ENCODE measurements at regions not wholly inside any gene's neighbourhood (a gene's known extent, or its start where the extent isn't known, plus 50 kb on each side); places are given as distances from the start of the nearest gene placed in this dataset.

- Histone ChIP-seq H3K4me1 (ENCODE audit: insufficient read depth, low read length, severe bottlenecking) (no peaks in the 10 kb centered on the region), H3K79me2 (ENCODE audit: insufficient read depth, low read length) (no peaks in the 10 kb centered on the region)
- TF ChIP-seq, protein P1, sequence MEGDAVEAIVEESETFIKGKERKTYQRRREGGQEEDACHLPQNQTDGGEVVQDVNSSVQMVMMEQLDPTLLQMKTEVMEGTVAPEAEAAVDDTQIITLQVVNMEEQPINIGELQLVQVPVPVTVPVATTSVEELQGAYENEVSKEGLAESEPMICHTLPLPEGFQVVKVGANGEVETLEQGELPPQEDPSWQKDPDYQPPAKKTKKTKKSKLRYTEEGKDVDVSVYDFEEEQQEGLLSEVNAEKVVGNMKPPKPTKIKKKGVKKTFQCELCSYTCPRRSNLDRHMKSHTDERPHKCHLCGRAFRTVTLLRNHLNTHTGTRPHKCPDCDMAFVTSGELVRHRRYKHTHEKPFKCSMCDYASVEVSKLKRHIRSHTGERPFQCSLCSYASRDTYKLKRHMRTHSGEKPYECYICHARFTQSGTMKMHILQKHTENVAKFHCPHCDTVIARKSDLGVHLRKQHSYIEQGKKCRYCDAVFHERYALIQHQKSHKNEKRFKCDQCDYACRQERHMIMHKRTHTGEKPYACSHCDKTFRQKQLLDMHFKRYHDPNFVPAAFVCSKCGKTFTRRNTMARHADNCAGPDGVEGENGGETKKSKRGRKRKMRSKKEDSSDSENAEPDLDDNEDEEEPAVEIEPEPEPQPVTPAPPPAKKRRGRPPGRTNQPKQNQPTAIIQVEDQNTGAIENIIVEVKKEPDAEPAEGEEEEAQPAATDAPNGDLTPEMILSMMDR (IDR thresholded peaks at IDR 0.05; ENCODE audit: low read length) = no peak
- no peak for TF ChIP-seq EZH2 (IDR thresholded peaks at IDR 0.05; ENCODE audit: borderline replicate concordance, low read length)
Observed at GRCh38 chr5:110842948-110843347, 104.1 kb downstream of the SLC25A46 start.

DNA sequence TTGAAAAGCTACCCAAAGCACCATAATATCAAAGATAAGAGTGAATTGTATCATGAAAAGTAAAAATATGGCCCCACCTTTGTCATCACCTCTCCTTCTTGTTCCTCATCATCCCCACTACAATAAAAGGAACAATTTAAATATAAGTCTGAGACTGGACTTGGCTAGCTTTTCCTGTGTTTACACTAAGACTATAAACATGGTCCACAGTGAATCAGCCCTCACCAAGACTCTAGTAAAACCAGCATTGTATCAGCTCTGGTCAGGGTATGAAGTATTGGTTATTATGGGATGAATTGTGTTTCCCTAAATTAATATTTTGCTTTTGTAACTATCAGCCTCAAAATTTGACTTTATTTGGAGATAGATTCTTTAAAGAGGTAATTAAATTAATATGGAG is 105.4 kb downstream of the SLC25A46 start:
- TF ChIP-seq EZH2 (IDR thresholded peaks at IDR 0.05; ENCODE audit: borderline replicate concordance, low read length) = no peak
- TF ChIP-seq, protein P1 (IDR thresholded peaks at IDR 0.05; ENCODE audit: low read length) = no peak
- no peak overlapping the region for H3K4me2 ChIP-seq (ENCODE audit: low read length)

More at GRCh38 chr5:110842948-110843347, 104.1 kb downstream of the SLC25A46 start:
- Histone ChIP-seq H3F3A (ENCODE audit: insufficient read depth, low read length) (no peaks in the 10 kb centered on the region), H3K27ac (ENCODE audit: low read depth, low read length, poor library complexity, severe bottlenecking) (no peak overlapping the region), H3K9me3 (ENCODE audit: low read length) (no peaks in the 10 kb centered on the region), H3K9ac (ENCODE audit: low read length) (no peak overlapping the region), H3K9me2 (ENCODE audit: low read depth, low read length) (no peaks in the 10 kb centered on the region), H4K20me1 (ENCODE audit: insufficient read depth, low read length) (no peaks in the 10 kb centered on the region), H2AFZ (ENCODE audit: low read length) (no peak overlapping the region), H3K4me2 (ENCODE audit: low read length) (no peak overlapping the region), H3K36me3 (ENCODE audit: insufficient read depth, low read length) (no peaks in the 10 kb centered on the region), H3K27me3 (ENCODE audit: insufficient read depth, low read length) (no peaks in the 10 kb centered on the region), H3K4me3 (ENCODE audit: low read depth, low read length, poor library complexity, severe bottlenecking) (no peak overlapping the region)

DNA sequence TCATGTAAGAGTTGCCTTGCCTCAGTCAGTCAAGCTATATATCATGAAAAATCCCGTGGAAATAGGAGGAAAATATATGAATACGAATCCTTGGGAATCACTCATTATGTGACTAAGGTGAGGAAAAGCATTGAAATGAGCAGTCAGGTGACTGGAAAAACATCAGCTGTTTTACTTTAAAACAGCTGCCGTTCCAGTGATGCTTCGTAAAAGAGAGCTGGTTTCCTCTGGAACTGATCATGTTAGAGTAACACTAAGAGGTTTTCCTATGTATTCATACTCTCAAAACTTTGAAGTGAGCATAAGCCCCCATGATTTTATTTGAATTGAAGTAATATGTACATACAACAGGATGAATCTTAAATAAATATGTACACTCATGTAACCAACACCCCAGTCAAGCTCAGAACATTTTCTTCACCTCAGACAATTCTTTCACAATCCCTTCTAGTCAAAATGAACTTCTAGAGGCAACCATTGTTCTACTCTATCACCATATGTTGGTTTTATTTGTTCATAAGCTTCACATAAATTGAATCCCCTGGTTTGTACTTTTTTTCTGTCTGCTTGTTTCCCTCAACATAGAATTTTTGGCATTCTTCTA is 107.7 kb downstream of the SLC25A46 start:
- Histone ChIP-seq H4K20me1 (ENCODE audit: insufficient read depth, low read length) (no peaks in the 10 kb centered on the region), H2AFZ (ENCODE audit: low read length) (no peak overlapping the region), H3K9ac (ENCODE audit: low read length) (no peak overlapping the region), H3K36me3 (ENCODE audit: insufficient read depth, low read length) (no peaks in the 10 kb centered on the region), H3K9me3 (ENCODE audit: low read length) (peaks cover 3% of the 10 kb centered on the region; the same call in 1 of the 2 replicates), H3K4me2 (ENCODE audit: low read length) (no peak overlapping the region), H3K4me1 (ENCODE audit: insufficient read depth, low read length, severe bottlenecking) (no peaks in the 10 kb centered on the region), H3F3A (ENCODE audit: insufficient read depth, low read length) (no peaks in the 10 kb centered on the region), H3K79me2 (ENCODE audit: insufficient read depth, low read length) (no peaks in the 10 kb centered on the region), H3K27me3 (ENCODE audit: insufficient read depth, low read length) (no peaks in the 10 kb centered on the region), H3K4me3 (ENCODE audit: low read depth, low read length, poor library complexity, severe bottlenecking) (no peak overlapping the region), H3K27ac (ENCODE audit: low read depth, low read length, poor library complexity, severe bottlenecking) (no peak overlapping the region), H3K9me2 (ENCODE audit: low read depth, low read length) (no peaks in the 10 kb centered on the region)
- TF ChIP-seq, protein P1 (IDR thresholded peaks at IDR 0.05; ENCODE audit: low read length) = no peak
- no peak for TF ChIP-seq EZH2 (IDR thresholded peaks at IDR 0.05; ENCODE audit: borderline replicate concordance, low read length)

More for the DNA sequence above, 105.4 kb downstream of the SLC25A46 start:
- Histone ChIP-seq H3K9ac (ENCODE audit: low read length) (no peak overlapping the region), H3K36me3 (ENCODE audit: insufficient read depth, low read length) (no peaks in the 10 kb centered on the region), H4K20me1 (ENCODE audit: insufficient read depth, low read length) (no peaks in the 10 kb centered on the region), H3K79me2 (ENCODE audit: insufficient read depth, low read length) (no peaks in the 10 kb centered on the region), H3K4me3 (ENCODE audit: low read depth, low read length, poor library complexity, severe bottlenecking) (no peak overlapping the region), H3K27ac (ENCODE audit: low read depth, low read length, poor library complexity, severe bottlenecking) (no peak overlapping the region), H3K9me2 (ENCODE audit: low read depth, low read length) (no peaks in the 10 kb centered on the region), H3K9me3 (ENCODE audit: low read length) (peaks cover 3% of the 10 kb centered on the region; the same call in 1 of the 2 replicates), H3K4me1 (ENCODE audit: insufficient read depth, low read length, severe bottlenecking) (no peaks in the 10 kb centered on the region), H3K27me3 (ENCODE audit: insufficient read depth, low read length) (no peaks in the 10 kb centered on the region), H3F3A (ENCODE audit: insufficient read depth, low read length) (no peaks in the 10 kb centered on the region), H2AFZ (ENCODE audit: low read length) (no peak overlapping the region)
